NCI-H748 (cell line): ENCODE measurements at regions not wholly inside any gene's neighbourhood (a gene's known extent, or its start where the extent isn't known, plus 50 kb on each side); places are given as distances from the start of the nearest gene placed in this dataset.

Source experiments
- DNase-seq: peaks from one replicate; lab custom pipeline; 2025; ENCODE audit not compliant: unreplicated experiment; lab: John Stamatoyannopoulos, UW

DNA sequence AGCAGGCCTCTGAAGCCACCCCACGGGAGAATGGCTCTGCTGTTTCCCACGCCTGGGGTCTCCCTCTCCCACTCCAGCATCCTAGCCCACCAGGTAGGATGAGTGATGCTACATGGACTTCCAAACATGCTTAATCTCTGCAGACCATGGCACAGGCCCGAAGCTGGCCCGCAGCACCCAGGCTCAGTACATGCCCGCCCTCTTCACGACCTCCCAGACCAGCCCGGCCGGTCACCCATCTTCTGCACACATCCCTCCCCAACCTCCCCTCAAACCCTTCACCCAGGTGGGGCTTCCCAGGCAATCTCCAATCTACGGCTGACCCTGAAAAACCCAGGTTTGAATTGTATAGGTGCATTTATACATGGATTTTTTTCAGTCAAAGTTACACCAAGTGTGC is 264.0 kb downstream of the TJP1 start:
- no peak for DNase-seq

DNA sequence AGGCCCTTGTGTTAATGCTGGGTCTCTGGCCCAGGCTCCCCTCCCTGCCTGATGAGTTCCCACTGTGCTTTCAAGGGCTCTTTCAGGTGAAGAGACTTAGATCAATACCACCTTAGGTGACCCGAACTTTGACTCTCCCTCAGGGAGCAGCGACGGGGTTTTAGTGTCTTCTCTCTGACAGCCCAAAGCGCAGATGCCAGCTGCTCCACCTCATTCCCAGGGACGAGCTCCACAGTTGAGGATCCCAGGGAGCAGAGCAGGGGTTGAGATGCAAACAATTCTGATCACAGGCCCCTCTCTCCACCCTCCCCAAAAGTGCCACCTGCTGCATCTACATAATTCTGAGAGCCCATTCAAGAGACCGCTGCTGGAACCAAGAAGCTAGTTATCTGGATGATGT is 265.1 kb downstream of the TJP1 start:
- no peak for DNase-seq

DNA sequence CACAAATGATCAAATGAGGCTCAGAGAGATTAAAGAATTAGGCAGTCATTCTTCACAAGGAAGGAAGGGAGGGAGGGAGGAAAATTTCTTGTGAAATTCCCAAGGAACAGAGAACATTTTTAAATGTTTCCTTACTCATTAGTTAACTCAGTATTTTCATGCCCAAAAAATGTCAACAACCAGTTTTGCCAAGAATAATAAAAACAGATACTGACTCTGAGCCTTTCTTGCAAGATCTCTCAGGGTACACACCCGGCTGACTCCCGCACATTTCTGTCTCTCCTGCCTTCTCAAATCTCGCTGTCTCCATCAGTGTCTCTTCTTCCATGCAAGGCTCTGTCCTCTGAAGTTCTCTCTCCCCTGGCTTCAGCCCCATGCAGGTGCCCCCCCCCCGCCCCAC is 265.9 kb downstream of the TJP1 start:
- DNase-seq = no peak

DNA sequence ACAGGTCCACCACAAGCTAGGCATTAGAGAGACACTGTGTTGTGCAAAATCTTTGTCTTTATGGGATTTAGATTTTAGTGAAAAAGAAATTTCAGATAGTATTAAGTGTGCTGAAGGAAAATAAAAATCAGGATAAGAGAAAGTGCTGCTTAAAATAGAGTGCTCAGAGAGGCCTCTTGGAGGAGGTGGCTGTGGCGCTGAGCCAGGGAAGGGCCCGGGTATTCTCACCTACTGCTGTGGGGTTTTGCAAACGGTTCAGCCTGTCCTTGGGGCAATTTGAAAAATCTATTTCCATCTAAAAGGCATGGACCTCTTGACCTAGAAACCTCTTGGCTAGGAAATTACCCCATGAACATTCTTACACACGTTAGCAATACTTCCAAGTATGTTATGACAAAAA is 267.7 kb downstream of the TJP1 start:
- no peak for DNase-seq

DNA sequence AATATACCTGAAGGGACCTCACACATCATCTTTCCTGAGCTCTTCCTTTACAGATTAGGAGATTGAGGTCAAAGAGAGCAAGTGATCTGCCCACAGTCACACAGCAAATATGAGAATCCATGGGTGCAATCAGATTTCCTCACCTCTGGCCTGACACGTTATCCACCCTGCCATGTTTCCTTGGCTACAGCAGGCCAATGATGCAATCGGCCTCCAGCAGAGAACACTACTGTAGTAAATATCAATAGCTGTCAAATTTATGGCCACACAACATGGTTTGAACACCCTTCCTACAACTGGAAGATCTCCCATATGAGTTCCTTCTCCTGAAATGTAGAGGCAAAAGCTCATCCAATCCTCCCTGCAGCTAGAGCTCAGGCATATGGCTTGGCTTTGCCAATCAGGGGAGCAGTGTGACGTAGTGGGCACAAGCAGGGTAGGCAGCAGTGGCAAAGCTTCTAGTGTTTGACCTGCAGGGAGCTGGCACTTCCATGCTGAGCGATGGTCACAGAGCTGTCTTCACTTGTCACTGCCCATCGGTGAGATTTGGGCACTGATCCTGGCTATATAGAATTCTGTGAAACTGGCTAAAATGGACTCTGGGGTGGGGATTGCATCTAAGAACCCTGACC is 271.3 kb downstream of the TJP1 start:
- peak; percentile 5 for DNase-seq

DNA sequence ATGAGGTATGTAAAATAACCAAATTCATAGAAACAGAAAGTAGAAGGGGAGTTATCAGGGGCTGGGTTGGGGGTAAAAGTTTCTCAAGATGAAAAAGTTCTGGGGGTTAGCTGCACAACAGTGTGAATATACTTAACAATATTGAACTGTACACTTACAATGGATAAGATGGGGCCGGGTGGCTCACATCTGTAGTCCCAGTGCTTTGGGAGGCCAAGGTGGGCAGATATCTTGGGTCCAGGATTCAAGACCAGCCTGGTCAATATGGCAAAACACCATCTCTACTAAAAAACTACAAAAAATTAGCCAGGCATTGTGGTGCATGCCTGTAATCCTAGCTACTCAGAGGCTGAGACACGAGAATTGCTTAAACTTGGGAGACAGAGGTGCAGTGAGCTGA is 274.3 kb downstream of the TJP1 start:
- DNase-seq = no peak

DNA sequence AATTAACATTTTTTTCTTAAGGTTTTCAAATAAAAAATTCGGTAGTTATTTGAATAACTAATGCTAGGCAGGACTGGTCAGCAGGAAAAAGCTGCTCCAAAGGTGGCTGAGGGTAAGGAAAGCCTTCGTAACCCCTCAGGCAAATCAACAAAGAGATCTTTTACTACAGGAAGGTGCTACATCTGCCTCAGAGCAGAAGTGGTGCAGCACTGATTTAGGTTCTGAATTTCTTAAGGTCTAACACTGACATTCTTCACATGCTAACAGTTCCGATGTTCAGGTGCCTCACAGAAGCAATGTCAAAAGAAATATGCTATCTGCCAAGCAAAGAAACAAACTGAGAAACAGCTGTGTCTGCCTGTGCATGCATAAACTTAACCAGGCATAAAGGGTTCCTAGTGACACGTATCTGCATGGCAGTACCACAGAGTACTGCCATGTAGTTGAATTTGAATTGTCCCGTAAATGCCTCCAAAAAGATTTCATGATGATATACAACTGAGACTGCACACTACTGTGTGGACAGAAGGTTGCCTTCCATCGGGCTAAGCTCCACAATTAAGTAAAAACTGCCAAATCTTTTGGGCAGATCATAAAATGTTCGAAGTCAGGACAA is 275.0 kb upstream of the NSMCE3 start:
- no peak for DNase-seq

DNA sequence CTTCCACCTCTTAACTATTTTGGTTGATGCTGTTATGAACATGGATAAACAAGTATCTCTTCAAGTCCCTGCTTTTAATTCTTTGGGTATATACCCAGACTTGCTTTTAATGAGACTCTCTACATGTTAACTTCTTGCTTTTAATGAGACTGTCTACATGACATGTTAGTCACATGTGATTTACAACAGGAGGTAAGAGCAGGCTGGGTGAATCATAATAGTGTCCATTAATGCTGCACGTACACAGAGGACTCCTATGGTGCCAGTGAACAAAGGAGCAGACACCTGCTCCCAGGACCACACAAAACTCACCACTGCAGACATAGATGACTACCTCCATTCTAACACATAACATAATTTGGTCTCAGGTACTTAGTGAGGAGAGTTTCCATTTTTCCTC is 273.4 kb upstream of the NSMCE3 start:
- DNase-seq = peak; percentile 53

DNA sequence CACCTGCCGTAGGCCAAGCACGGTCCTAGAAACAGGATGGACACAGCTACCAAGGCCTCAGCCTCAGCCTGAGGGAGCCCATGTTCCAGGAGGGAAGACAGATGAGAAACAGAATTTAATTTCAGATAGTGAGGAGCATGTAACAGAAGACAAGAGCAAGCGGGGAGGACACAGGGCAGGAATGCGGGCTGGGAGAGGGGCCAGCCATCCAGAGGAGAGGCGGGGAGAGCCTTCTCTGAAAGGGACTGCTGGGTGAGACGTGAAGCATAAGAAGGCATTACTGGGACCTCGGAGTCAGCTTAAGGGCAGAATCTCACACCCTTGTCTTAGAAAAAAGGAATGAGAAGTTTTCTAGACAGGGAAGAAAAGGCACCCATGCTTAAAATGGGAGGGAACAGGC is 271.7 kb upstream of the NSMCE3 start:
- DNase-seq = no peak

DNA sequence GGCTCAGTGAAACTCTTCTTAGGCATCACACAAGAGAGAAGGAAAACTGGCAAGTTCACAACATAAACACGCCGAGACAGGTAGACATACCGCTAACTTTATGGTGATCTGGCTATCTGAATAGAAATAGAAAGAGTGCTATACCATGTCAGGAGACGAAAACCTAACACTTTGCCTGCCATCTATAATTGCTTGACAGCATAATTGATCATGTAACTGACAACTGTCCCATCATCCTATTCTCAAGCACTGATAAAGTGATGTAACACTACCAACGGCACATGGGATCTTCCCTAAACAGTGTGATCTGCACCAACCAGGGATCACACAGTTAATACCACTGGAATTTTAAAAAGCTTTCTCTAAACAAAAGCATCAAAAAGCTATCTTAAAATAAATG is 270.9 kb upstream of the NSMCE3 start:
- DNase-seq = no peak

DNA sequence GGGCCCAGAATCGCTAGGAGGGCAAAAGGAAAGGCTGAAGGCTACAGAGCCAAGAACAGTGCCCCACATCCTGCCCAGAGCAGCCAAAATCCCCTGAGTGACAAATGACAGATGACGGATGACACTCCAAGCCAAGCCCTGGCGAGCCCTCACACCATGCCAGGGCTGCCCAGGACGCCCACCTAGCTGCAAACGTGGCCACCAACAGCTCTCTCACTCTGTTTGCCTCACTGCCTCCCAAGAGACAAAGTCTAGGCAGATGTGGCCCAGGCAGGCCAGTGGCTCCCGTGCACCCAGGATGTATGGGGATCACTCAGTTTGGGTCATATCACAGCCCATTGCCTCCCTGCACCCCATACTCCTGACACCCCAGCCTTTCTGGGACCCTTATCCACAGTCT is 270.1 kb upstream of the NSMCE3 start:
- DNase-seq = no peak

DNA sequence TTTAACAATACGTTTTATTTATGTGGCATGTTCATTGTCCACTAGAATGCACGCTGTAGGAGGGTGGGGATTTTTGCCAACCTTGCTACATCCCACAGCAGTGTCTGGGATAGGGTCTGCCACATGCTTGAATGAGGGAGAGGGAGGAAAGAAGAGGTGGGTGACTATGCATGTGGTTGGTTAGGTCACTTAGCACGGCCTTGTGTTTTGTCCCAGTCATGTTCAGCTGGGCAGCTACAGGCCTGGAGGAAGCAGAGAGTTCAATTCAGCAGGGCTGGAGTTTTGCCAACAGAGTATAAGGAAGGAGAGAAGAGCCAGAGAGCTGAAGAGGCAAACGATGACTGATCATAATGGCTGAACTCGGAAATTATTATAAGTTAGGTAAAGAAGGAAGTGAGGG is 268.4 kb upstream of the NSMCE3 start:
- no peak for DNase-seq

DNA sequence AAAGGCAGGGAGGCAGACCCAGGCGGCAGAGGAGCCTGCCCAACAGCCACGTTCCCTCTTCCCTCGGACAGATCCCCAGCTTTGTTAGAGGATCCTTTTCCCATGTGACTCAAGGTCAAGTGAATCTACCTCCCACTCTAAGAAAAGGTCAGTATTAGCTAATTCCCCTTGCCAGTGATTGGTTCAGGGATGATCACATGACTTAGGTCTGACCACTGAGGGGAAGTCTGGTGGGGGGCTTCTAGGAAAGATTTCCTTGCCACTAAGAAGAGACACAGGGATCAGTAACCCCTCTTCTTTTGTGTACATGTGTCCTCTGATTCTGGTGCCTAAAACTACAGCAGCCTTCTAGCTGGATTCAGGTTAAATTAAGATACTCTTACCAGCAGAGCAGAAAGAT is 266.3 kb upstream of the NSMCE3 start:
- no peak for DNase-seq

DNA sequence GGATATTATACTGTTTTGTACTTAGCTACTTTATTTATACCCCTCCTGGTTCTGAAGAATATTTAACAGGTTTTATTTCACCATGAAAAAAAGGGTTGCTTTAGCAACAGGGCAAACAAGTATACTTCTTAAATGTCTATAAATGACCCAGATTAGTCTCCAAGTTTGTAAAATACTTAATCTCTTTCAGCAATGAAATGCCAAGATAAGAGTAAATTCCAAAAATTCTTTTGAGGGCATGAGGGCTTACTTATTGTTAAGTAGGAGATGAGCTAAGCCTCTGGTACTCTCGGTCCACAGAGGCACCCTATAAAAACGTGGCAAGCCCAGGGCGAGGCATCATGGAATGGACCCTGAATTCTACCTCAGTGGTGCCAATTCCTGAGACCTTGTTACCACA is 264.8 kb upstream of the NSMCE3 start:
- no peak for DNase-seq

DNA sequence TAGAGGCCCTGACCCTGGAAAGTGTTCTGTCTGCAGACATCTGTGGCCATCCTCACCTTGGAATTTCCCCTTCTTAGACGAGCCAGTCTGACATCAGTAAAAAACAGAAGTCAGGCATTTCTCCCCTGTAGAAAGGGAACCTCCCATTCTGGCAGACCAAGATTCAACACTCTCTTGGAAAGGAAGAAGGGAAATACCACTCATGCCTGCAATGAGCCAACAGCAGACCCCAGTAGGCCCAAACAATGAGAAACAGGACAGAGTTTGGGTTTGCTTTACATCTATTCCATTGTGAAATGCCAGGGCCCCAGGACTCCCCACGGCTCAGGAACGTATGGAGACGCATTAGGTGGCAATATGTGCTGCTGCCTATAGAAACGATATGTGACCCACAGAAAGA is 264.0 kb upstream of the NSMCE3 start:
- DNase-seq = no peak

DNA sequence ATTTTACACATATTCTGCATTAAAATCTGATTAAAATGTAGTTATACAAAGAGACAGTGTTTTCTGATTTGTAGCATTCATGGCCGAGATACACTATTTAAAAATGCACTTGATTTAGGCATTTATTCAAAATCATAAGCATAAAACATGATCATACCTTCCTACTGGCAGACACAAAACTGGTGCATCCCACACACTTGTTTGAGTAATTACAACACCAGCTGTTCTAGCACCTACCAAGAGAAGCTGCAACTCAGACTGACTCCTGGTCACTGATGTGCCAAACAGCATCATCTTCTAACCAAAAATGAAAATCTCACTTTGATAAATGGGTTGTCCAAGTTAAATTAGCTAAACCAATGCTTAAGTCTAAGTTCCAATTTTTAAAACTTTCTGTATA is 262.7 kb upstream of the NSMCE3 start:
- DNase-seq = no peak

DNA sequence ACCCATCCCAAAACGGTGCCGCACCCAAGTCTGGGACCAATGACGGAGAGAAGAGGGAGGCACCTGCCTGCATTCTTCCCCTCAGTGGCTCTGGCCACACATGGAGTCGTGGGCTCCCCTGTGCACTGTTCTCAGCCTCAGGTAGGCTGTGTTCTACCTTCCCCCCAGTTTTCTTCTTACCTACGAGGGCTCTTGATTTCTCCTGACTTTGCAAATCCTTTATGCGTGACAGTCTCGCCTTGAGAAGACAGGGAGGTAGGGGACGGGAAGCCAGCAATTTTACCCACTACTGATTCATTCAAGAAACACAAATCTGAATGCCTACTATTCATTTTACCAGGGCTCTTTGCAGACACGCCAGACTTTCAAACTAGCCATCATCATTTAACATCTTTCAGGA is 261.3 kb upstream of the NSMCE3 start:
- DNase-seq = no peak

DNA sequence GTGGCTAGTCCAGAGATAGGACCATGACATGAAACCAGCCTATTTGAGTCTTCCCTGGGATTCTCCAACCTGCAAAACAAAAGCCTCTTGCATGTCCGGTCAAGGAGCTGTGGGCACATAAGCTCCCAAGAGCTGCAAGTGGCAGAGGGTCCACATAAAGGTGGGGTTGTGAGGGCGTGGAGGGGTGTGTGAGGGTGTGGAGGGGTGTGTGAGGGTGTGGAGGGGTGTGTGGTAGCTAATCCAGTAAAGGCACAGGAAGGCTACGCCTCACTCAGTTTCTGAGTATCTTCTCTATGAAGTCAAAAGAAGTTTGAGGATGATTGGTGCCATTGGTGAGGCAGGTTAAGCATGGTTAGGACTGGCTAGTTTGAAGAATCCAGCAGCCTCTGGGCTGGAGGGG is 259.4 kb upstream of the NSMCE3 start:
- DNase-seq = no peak

DNA sequence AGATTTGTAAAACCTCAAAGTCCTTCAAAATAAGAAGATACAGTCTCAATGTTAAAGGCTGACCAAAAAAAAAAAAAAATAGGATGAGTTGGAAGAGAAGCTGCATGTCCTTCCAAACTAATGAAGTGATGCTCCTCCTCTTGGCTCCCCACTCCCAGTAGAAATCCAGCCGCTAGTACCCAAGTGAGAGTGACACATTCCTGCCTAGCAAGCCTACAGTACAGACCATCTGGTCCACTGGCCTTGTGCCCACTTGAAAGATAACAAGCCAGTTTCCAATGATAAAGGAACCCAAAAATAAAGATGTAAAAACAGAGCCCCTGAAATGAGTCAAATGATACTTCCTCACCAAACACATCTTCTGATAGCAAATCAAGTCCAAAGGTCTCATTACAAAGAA is 258.7 kb upstream of the NSMCE3 start:
- no peak for DNase-seq

DNA sequence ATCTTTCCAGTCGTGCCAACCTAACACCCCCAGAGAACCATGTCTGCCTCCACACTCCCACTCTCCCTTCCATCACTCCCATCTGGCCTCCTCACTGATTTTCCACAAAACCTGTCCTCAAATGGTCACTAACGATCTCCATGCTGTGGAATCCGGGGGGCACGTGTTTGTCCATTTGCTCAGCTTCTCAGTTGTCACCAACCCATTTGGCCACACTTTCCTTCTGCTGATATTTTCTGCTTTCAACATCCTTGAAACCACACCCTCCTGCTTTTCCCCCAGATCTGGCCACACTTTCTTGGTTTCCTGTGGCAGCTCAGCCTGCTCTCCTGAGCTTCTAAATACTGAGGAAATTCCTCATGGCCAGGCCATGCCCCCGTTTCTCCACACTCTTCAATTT is 257.2 kb upstream of the NSMCE3 start:
- DNase-seq = no peak

DNA sequence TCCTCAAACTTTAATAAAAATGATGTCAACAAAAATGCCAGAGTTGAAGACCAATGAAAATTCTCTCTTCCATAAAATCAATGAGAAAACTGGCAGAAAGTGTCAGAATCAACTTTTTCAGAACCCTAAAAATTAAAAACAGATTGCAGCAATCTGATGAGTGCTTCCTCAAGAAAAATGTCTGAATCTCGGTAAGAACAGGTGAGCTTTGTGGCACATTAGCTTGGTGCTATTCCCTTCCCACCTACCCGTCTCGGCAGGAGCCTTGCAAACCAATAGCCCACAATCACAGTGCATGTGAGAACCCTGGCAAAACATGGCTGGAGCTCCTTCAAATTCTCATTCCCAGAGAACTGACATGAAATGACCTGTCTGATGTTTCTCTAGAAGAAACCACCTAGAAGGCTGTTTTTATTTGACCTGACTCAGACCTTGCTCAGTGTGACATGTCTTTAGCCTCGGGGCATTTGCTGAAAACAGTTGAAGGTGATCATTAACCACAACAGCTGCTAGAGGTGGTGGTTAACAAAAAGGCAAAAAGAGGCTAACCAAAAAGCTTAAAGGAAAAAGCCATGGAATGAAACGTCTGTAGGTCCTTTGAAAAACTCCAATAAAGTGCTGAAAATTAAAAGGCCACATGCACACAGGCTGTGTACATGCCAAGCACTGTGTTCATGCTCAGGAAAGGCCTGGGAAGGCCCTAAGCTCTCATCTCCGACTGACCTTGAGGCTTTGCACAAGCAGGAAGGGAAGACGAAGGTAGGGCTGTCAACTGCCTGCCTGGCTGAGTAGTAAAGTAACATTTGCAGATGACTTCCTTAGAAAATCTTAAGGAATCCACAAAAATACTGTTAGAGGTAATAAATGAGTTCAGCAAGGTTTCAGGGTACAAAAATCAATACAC is 253.0 kb upstream of the NSMCE3 start:
- DNase-seq = no peak

DNA sequence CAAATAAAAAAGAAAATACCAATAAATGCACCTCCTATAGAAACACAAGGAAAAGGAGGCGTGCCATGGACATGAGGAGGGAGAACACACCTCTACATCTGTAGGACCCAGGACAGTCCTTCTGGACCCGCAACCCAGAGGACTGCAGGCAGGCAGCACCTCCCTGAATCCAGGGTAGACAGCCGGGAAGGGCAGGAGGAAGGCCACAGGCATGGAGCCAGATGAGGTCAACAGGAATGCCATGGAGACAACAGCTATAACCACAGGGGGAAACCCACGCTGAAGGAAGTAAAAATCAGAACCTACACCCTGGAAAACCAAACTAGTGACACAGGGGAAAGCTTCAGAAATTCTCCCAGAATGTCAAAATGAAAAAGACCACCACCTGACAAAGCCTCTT is 248.8 kb upstream of the NSMCE3 start:
- no peak for DNase-seq
